ENCODE measurements at regions not wholly inside any gene's neighbourhood (a gene's known extent, or its start where the extent isn't known, plus 50 kb on each side); places are given as distances from the start of the nearest gene placed in this dataset.
"Not testable (repeated sequence)": the region's sequence is repeated elsewhere in the genome, so short reads cannot be mapped to it uniquely, and the experiment has no call there.

GRCh38 chr13:81197483-81197882 is 856.6 kb upstream of the SPRY2 start:
- DNase-seq, result no peak

- DNase-seq, result no peak
Observed at GRCh38 chr13:81194362-81194761, 853.4 kb upstream of the SPRY2 start.

GRCh38 chr13:81184556-81185265 is 843.8 kb upstream of the SPRY2 start:
- DNase-seq, result no peak

GRCh38 chr13:81172603-81173002 is 831.7 kb upstream of the SPRY2 start:
- no peak for DNase-seq

- DNase-seq, result peak; percentile 68
Observed at GRCh38 chr13:81171065-81171647, 830.2 kb upstream of the SPRY2 start.

- not testable (repeated sequence) for DNase-seq
Observed at GRCh38 chr13:81163823-81164222, 822.9 kb upstream of the SPRY2 start.

GRCh38 chr13:81153478-81153877 is 812.6 kb upstream of the SPRY2 start:
- no peak for DNase-seq

GRCh38 chr13:81148822-81149221 is 807.9 kb upstream of the SPRY2 start:
- DNase-seq, result no peak

GRCh38 chr13:81146576-81146975 is 805.6 kb upstream of the SPRY2 start:
- DNase-seq, result not testable (repeated sequence)

- no peak for DNase-seq
Observed at GRCh38 chr13:81142306-81142999, 801.5 kb upstream of the SPRY2 start.

- DNase-seq, result no peak
Observed at GRCh38 chr13:81140675-81141074, 799.7 kb upstream of the SPRY2 start.

- DNase-seq, result no peak
Observed at GRCh38 chr13:81139987-81140386, 799.1 kb upstream of the SPRY2 start.

GRCh38 chr13:81138353-81138980 is 797.5 kb upstream of the SPRY2 start:
- DNase-seq, result no peak

GRCh38 chr13:81133066-81133465 is 792.1 kb upstream of the SPRY2 start:
- DNase-seq, result no peak

GRCh38 chr13:81117416-81117815 is 776.5 kb upstream of the SPRY2 start:
- DNase-seq, result no peak

GRCh38 chr13:81116461-81117282 is 775.7 kb upstream of the SPRY2 start:
- no peak for DNase-seq

GRCh38 chr13:81109026-81109425 is 768.1 kb upstream of the SPRY2 start:
- DNase-seq, result no peak

GRCh38 chr13:81106348-81106747 is 765.4 kb upstream of the SPRY2 start:
- no peak for DNase-seq

- DNase-seq, result no peak
Observed at GRCh38 chr13:81104035-81104715, 763.2 kb upstream of the SPRY2 start.

GRCh38 chr13:81102066-81102465 is 761.1 kb upstream of the SPRY2 start:
- DNase-seq, result not testable (repeated sequence)

- DNase-seq, result no peak
Observed at GRCh38 chr13:81089371-81090157, 748.6 kb upstream of the SPRY2 start.
